Chondrocyte (in vitro differentiated cells): ENCODE measurements at regions not wholly inside any gene's neighbourhood (a gene's known extent, or its start where the extent isn't known, plus 50 kb on each side); places are given as distances from the start of the nearest gene placed in this dataset.
A peak's percentile ranks its signal among the peaks of the same experiment; 100 is the strongest.

Source experiments
- DNase-seq: peaks from one replicate; pipeline ENCODE4 v3.0.0; 2021; ENCODE audit warnings: mixed read lengths, low spot score
- H3K27ac Mint-ChIP-seq: one replicate; pipeline ENCODE4 v1.8.0; 2021; ENCODE audit warnings: mild to moderate bottlenecking, moderate library complexity, mixed read lengths; ENCODE audit not compliant: unreplicated experiment
- H3K27me3 Mint-ChIP-seq: 2 replicates; pipeline ENCODE4 v1.8.0; 2021; ENCODE audit warnings: low read depth, mixed read lengths
- H3K36me3 Mint-ChIP-seq: 2 replicates; pipeline ENCODE4 v1.8.0; 2021; ENCODE audit warnings: low read depth, mixed read lengths
- H3K4me1 Mint-ChIP-seq: 2 replicates; pipeline ENCODE4 v1.8.0; 2021; ENCODE audit warnings: low read depth, mild to moderate bottlenecking, mixed read lengths
- H3K4me3 Mint-ChIP-seq: one replicate; pipeline ENCODE4 v1.8.0; 2021; ENCODE audit warnings: mild to moderate bottlenecking, moderate library complexity, mixed read lengths; ENCODE audit not compliant: unreplicated experiment
- H3K9me3 Mint-ChIP-seq: 2 replicates; pipeline ENCODE4 v1.8.0; 2021; ENCODE audit warnings: low read depth, mixed read lengths
- CTCF ChIP-seq: fragments of 200-600 bp; sonication (generic); IDR thresholded peaks from 2 replicates; pipeline ENCODE4 v1.5.0; 2021; ENCODE audit warnings: antibody characterized with exemption, mild to moderate bottlenecking, moderate library complexity

DNA sequence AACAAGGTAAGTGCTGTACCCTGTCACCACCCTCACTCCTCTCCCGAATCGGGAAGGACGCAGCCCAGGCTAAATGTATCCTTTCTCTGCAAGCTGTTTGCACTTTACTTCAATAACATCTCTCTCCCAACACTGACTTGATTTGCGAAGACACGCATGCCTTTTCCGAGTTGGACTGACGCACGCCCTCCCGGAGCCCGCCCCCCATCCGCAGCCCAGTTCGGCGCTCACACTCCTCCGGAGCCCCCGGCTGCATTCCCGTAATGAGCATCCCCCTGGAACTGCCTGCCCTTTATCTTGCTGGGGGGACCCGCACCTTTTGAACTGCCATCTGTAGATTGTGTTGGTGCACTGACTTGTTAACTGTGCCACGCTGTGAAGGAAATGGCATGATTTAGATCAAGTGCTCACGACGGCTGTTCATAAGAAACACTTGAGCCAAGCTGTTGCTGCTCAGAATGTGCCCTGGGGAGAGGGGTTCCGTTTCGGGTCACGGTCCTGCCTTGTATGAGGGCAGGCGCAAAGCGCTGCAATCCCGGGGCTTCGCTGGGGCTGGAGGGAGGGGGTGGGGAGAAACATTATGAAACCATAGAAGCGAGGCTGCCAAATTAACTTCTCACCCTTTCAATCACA is 176.6 kb upstream of the CDKN3 start:
- Mint-ChIP-seq H3K27ac (no peak overlapping the region), H3K27me3 (peaks cover 12% of the 10 kb centered on the region), H3K9me3 (no peaks in the 10 kb centered on the region), H3K36me3 (no peaks in the 10 kb centered on the region), H3K4me3 (peak overlapping the region; percentile 71), H3K4me1 (peaks cover 14% of the 10 kb centered on the region)
- TF ChIP-seq CTCF = no peak
- DNase-seq = no peak

GRCh38 chr14:54220704-54221431 is 175.9 kb upstream of the CDKN3 start:
- H3K4me3 Mint-ChIP-seq = peak overlapping the region; percentile 71
- no peaks in the 10 kb centered on the region for H3K9me3 Mint-ChIP-seq
- no peak for TF ChIP-seq CTCF
- H3K4me1 Mint-ChIP-seq = peaks cover 14% of the 10 kb centered on the region
- no peak overlapping the region for H3K27ac Mint-ChIP-seq
- no peaks in the 10 kb centered on the region for H3K36me3 Mint-ChIP-seq
- no peak for DNase-seq
- H3K27me3 Mint-ChIP-seq = peaks cover 12% of the 10 kb centered on the region

- TF ChIP-seq CTCF = no peak
- no peak overlapping the region for H3K27ac Mint-ChIP-seq
- no peak for DNase-seq
- no peak overlapping the region for H3K4me3 Mint-ChIP-seq
- peaks cover 12% of the 10 kb centered on the region for H3K27me3 Mint-ChIP-seq
- no peaks in the 10 kb centered on the region for H3K9me3 Mint-ChIP-seq
- no peaks in the 10 kb centered on the region for H3K36me3 Mint-ChIP-seq
- H3K4me1 Mint-ChIP-seq = peaks cover 14% of the 10 kb centered on the region
Observed at GRCh38 chr14:54221432-54221803, 175.4 kb upstream of the CDKN3 start.

- Mint-ChIP-seq H3K27me3 (peaks cover 12% of the 10 kb centered on the region), H3K9me3 (no peaks in the 10 kb centered on the region), H3K36me3 (no peaks in the 10 kb centered on the region), H3K27ac (no peak overlapping the region), H3K4me1 (peaks cover 14% of the 10 kb centered on the region), H3K4me3 (no peak overlapping the region)
- DNase-seq = no peak
- no peak for TF ChIP-seq CTCF
Observed at GRCh38 chr14:54221971-54222370, 174.8 kb upstream of the CDKN3 start.

GRCh38 chr14:54223831-54224402 is 172.9 kb upstream of the CDKN3 start:
- Mint-ChIP-seq H3K9me3 (no peaks in the 10 kb centered on the region), H3K4me3 (no peak overlapping the region), H3K27ac (no peak overlapping the region), H3K4me1 (peaks cover 14% of the 10 kb centered on the region), H3K27me3 (peaks cover 12% of the 10 kb centered on the region), H3K36me3 (no peaks in the 10 kb centered on the region)
- no peak for DNase-seq
- TF ChIP-seq CTCF = no peak
